BE2C (cell line): ENCODE measurements at regions not wholly inside any gene's neighbourhood (a gene's known extent, or its start where the extent isn't known, plus 50 kb on each side); places are given as distances from the start of the nearest gene placed in this dataset.

Experiments used
- DNase-seq: peaks from one replicate; pipeline ENCODE4 v3.0.0-alpha.2; 2020
- H3K27me3 ChIP-seq: fragments of 250-450 bp; sonication (Bioruptor Pico); 2 replicates; pipeline ENCODE4 v1.5.1; 2020; ENCODE audit warnings: mild to moderate bottlenecking
- H3K36me3 ChIP-seq: fragments of 250-450 bp; sonication (Bioruptor Pico); 2 replicates; pipeline ENCODE4 v1.5.1; 2020; ENCODE audit warnings: mild to moderate bottlenecking
- H3K4me1 ChIP-seq: fragments of 250-450 bp; sonication (Bioruptor Pico); 2 replicates; pipeline ENCODE4 v1.5.1; 2020
- H3K4me3 ChIP-seq: 2 replicates; pipeline ENCODE4 v1.5.1; 2011; ENCODE audit warnings: low read depth, low read length
- H3K9me3 ChIP-seq: fragments of 250-450 bp; sonication (Bioruptor Pico); 2 replicates; pipeline ENCODE4 v1.5.1; 2020
- TF ChIP-seq, protein P1 (sequence below): IDR thresholded peaks from 2 replicates; pipeline ENCODE4 v1.5.1; 2012; ENCODE audit warnings: mild to moderate bottlenecking, low read depth, low read length

GRCh38 chr20:12036142-12036541 lies 118.4 kb downstream of the BTBD3 start:
- Histone ChIP-seq H3K4me1 (no peaks in the 10 kb centered on the region), H3K9me3 (no peaks in the 10 kb centered on the region), H3K36me3 (no peaks in the 10 kb centered on the region), H3K4me3 (no peak overlapping the region), H3K27me3 (no peaks in the 10 kb centered on the region)
- DNase-seq, result no peak
- TF ChIP-seq, protein P1, sequence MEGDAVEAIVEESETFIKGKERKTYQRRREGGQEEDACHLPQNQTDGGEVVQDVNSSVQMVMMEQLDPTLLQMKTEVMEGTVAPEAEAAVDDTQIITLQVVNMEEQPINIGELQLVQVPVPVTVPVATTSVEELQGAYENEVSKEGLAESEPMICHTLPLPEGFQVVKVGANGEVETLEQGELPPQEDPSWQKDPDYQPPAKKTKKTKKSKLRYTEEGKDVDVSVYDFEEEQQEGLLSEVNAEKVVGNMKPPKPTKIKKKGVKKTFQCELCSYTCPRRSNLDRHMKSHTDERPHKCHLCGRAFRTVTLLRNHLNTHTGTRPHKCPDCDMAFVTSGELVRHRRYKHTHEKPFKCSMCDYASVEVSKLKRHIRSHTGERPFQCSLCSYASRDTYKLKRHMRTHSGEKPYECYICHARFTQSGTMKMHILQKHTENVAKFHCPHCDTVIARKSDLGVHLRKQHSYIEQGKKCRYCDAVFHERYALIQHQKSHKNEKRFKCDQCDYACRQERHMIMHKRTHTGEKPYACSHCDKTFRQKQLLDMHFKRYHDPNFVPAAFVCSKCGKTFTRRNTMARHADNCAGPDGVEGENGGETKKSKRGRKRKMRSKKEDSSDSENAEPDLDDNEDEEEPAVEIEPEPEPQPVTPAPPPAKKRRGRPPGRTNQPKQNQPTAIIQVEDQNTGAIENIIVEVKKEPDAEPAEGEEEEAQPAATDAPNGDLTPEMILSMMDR, result no peak

DNA sequence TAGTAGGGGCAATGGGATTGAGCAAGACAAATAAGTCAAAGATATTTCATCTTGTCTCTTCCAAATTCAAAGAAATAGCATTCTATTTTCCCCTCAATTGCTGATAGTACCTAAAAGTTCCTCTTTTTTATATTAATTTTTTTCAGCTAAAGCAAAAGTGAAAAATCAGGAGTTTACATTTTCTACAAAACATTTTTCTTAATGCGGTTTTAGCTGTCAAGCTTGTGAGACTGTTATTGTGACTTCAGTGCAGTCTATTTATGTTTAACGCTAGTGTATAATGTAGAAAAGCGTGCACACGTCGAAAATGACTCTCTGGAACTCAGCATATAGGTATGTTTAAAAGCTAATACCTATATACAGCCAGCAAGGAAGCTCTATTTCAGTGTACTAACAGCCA lies 119.8 kb downstream of the BTBD3 start:
- no peak overlapping the region for H3K4me3 ChIP-seq
- no peak for DNase-seq
- H3K4me1 ChIP-seq, result no peaks in the 10 kb centered on the region
- TF ChIP-seq, protein P1, result no peak
- no peaks in the 10 kb centered on the region for H3K27me3 ChIP-seq
- no peaks in the 10 kb centered on the region for H3K9me3 ChIP-seq
- H3K36me3 ChIP-seq, result no peaks in the 10 kb centered on the region

GRCh38 chr20:12040261-12040660 lies 122.6 kb downstream of the BTBD3 start:
- Histone ChIP-seq H3K4me1 (no peaks in the 10 kb centered on the region), H3K9me3 (no peaks in the 10 kb centered on the region), H3K4me3 (no peak overlapping the region), H3K27me3 (no peaks in the 10 kb centered on the region), H3K36me3 (no peaks in the 10 kb centered on the region)
- TF ChIP-seq, protein P1, result no peak
- no peak for DNase-seq

DNA sequence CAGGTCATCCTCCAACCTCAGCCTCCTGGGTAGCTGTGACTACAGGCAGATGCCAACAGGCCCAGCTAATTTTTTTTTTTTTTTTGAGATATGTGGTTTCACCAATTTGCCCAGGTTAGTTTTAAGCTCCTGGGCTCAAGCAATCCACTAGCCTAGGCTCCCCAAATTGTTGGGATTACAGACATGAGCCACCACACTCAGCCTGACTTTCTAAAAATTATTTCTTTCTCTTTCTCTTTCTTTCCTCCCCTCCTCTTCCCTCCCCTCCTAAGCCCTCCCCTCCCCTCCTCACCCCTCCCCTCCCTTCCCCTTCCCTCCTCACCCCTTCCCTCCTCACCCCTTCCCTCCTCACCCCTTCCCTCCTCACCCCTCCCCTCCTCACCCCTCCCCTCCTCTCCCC lies 127.3 kb downstream of the BTBD3 start:
- TF ChIP-seq, protein P1, result no peak

GRCh38 chr20:12047838-12048432 lies 130.2 kb downstream of the BTBD3 start:
- H3K36me3 ChIP-seq, result no peaks in the 10 kb centered on the region
- H3K4me3 ChIP-seq, result no peak overlapping the region
- H3K4me1 ChIP-seq, result no peaks in the 10 kb centered on the region
- DNase-seq, result no peak
- H3K27me3 ChIP-seq, result no peaks in the 10 kb centered on the region
- TF ChIP-seq, protein P1, result no peak
- H3K9me3 ChIP-seq, result no peaks in the 10 kb centered on the region

More for the DNA sequence above, 127.3 kb downstream of the BTBD3 start:
- H3K9me3 ChIP-seq, result no peaks in the 10 kb centered on the region
- no peak for DNase-seq
- no peaks in the 10 kb centered on the region for H3K4me1 ChIP-seq
- no peaks in the 10 kb centered on the region for H3K27me3 ChIP-seq
- H3K4me3 ChIP-seq, result no peak overlapping the region
- H3K36me3 ChIP-seq, result no peaks in the 10 kb centered on the region

DNA sequence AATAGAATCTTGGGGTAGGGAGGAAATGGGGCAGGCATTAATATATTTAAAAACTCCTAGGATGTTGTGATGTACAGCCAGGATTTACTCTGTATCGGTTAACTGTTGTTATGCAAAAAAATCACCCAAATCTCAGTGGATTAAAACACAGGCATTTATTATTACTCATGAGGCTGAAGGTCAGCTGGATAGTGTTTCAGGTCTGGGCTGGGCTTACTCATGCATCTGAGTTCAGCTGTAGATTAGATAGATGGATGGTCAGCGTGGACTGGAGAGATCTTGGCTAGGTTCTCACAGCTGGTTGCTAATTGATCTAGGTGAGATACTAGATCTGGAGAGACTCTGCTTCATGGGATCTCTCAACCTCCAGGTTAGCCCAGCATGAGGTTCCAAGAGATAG lies 131.4 kb downstream of the BTBD3 start:
- Histone ChIP-seq H3K27me3 (no peaks in the 10 kb centered on the region), H3K9me3 (no peaks in the 10 kb centered on the region), H3K4me1 (no peaks in the 10 kb centered on the region), H3K36me3 (no peaks in the 10 kb centered on the region), H3K4me3 (no peak overlapping the region)
- no peak for DNase-seq
- TF ChIP-seq, protein P1, result no peak
